HTR-8/SVneo (cell line): ENCODE measurements at regions not wholly inside any gene's neighbourhood (a gene's known extent, or its start where the extent isn't known, plus 50 kb on each side); places are given as distances from the start of the nearest gene placed in this dataset.
A peak's percentile ranks its signal among the peaks of the same experiment; 100 is the strongest.

ENCODE experiments used
- DNase-seq: peaks from one replicate; pipeline ENCODE4 v3.0.0; 2011; ENCODE audit warnings: low spot score, mixed read lengths; ENCODE audit not compliant: insufficient read length
- FAIRE-seq: peaks from 2 replicates; lab custom pipeline; 2011; peaks lifted over from hg19 to GRCh38; lab: Jason Lieb, UNC

DNA sequence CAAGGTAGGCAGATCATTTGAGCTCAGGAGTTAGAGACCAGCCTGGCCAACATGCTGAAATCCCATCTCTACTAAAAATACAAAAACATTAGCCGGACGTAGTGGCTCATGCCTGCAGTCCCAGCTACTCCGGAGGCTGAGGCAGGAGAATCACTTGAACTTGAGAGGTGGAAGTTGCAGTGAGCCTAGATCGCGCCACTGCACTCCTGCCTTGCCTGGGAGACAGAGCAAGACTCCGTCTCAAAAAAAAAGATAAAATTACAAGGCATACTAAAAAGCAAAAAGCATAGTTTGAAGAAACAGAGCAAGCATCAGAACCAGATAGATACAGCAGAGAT is 61.2 kb upstream of the CDC42BPA start:
- no peak for DNase-seq
- FAIRE-seq = no peak

DNA sequence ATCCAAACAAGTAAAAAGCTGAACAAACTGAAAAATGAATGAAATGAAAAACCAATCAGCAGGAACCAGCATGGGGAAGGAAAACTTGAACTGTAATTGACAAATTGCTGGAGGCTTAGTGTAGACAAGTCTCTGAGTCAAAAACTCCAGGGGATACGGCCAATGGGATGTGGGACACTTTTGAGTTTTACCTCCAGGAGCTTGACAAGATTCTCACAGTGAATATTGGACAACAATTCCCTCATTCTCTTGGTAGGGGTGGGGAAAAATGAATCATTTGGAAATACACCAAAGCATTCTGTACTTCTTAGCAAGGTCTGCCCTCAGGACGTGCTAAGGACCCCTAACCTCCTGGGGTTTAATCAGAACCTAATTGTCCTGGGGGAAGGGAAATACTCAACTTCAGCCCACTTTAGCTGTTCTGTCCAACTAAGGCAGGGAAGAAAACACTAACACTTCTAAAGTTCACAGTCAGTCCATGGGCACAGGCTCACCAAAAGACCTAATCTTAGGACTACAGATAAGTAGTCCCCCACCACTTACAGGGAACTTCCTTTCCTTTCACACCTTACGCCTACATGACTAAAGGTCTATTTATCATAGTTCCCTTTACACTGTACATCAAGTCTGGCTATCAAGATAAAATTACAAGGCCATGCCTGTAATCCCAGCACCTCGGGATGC is 60.7 kb upstream of the CDC42BPA start:
- FAIRE-seq (no peak), DNase-seq (no peak)

DNA sequence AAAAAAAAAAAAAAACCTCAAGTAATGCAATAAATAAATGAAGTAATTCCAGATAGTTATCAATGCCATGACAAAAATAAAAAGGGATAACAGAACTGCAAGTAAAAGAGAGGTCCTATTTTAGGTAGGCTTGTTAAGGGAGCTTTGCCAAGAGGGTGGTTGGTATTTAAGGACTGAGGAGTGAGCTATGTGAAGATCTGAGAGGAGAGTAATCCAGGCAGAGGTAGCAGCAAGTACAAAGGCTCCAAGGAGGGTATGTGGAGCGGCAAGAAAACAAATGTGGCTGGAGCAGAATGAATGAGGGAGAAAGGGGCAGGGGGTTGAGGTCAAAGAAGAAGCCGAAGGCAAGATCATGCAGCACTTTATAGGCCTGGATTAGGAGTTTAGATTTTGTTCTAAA is 59.9 kb upstream of the CDC42BPA start:
- DNase-seq (no peak), FAIRE-seq (no peak)

DNA sequence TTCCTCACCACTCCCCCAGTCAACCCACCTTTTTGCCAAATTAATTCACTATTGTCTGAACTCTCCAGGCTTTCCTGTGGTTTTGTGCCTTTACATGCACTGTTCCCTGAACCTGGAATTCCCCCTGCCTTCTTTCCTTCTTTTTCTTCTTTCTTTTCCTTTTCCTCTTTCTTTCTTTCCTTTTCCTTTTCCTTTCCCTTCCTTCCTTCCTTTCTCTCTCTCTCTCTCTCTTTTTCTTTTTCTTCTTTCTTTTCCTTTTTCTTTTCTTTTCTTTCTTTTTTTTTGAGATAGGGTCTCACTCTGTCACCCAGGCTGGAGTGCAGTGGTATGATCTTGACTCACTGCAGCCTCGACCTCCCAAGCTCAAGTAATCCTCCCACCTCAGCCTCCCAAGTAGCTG is 56.6 kb upstream of the CDC42BPA start:
- FAIRE-seq (no peak), DNase-seq (no peak)

DNA sequence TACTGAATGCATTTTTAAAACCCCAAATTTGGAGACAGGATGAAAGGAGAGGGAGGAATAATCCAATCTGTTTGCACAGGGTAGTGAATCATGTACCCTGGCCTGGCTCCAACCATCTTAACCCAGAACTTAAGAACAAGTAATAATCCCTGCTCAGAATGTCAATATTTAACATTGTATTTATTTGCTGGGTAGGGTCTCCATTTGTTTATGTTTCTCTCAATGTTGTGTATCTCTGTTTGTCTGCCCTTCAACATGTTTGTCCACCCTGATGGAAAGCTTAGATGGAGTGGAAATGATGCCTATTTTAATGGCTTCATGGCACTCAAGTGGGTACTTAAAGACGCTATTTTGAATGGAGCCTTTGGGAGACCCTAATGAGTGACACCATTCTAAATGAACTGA is 54.4 kb upstream of the CDC42BPA start:
- DNase-seq = no peak
- no peak for FAIRE-seq

DNA sequence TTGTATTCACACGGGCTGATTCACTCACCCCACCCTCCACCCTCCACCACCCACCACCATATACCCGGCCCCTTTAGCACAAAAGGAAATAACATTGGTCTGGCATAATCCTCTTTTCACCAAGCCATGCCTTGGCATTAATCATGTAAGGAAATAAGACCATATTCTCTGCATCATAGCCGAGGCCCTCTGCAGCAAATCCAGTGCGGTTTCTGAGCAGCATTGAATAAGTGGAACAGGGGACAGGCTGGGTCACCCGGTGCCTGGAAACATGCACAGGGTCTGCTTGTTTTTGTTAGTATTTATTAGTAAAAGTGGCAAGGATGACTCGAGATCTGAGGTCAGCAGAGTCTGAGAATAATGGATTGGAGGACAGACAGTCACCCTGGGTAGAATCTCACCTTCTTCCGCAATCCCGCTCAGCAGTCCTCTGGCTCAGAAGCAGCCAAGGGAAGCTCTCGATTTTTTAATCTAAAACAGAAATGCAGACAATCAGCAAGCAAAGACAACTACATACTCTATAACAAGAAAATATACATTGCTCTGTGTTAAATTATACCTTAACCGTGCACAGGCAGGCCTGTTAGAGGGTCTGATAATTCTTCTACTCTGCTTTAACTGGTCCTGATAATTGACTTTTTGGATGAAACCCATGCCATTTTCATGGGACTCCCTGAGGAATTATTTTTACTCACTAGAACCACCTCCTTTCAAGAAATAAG is 52.4 kb upstream of the CDC42BPA start:
- DNase-seq (peak; percentile 31), FAIRE-seq (no peak)

DNA sequence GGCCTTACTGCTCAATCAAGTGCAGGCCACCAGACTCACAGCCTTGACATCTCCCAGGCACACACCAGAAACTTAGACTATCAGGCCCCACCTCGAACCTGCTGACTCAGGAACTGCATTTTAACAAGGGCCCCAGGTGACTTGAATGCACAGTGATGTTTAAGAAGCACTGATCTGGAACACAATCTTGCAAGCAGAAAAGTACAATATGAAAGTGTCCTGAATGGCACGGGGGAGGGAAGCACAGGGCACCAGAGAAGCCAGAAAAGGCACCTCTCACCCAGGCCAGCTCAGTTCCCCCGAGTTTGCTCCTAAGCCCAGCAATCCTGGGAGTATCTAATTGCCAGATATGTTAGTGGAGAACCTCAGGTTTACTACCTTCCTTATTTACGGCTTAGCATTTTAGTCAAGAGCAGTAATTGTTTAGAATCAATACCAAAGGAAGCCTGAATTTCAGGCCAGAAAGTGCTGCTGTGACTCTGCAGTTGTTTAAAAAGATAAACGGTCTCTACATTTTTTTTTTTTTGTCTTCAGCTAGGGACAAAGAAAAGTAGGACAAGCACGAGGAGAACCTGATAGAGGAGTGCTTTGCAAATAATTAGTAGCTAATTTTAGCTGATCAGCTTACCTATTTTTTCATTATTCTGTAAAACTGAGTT is 50.9 kb upstream of the CDC42BPA start:
- FAIRE-seq = no peak
- no peak for DNase-seq
